Stimulated activated CD4-positive, alpha-beta T cell treated with anti-CD3 and anti-CD28 coated beads, Interleukin-1b, Interleukin-23, amount 100 ng/mL, for 1 hour (primary cell): ENCODE measurements at regions not wholly inside any gene's neighbourhood (a gene's known extent, or its start where the extent isn't known, plus 50 kb on each side); places are given as distances from the start of the nearest gene placed in this dataset.
A peak's percentile ranks its signal among the peaks of the same experiment; 100 is the strongest.
"Not testable (repeated sequence)": the region's sequence is repeated elsewhere in the genome, so short reads cannot be mapped to it uniquely, and the experiment has no call there.

Source experiments
- DNase-seq, 2 donors: peaks; one replicate each; pipeline ENCODE4 v3.0.0-alpha.2; 2020; ENCODE audit warnings: low read depth in 2 of 2

- not testable (repeated sequence) for DNase-seq
These were observed 174.3 kb upstream of the PLGLB2 start for GRCh38 chr2:87573386-87574192.

GRCh38 chr2:87574193-87575119, 173.4 kb upstream of the PLGLB2 start:
- DNase-seq, result not testable (repeated sequence)

- DNase-seq, result not testable (repeated sequence)
These were observed 172.7 kb upstream of the PLGLB2 start for GRCh38 chr2:87575138-87575537.

GRCh38 chr2:87577358-87577757, 170.5 kb upstream of the PLGLB2 start:
- DNase-seq, result not testable (repeated sequence)

- DNase-seq, result not testable (repeated sequence)
These were observed 165.7 kb upstream of the PLGLB2 start for GRCh38 chr2:87582152-87582551.

GRCh38 chr2:87582579-87582978, 165.3 kb upstream of the PLGLB2 start:
- not testable (repeated sequence) for DNase-seq

GRCh38 chr2:87583370-87583769, 164.5 kb upstream of the PLGLB2 start:
- DNase-seq, result not testable (repeated sequence)

GRCh38 chr2:87583803-87584202, 164.1 kb upstream of the PLGLB2 start:
- DNase-seq, result not testable (repeated sequence)

- not testable (repeated sequence) for DNase-seq
These were observed 163.5 kb upstream of the PLGLB2 start for GRCh38 chr2:87584268-87584906.

- DNase-seq, result not testable (repeated sequence)
These were observed 160.0 kb upstream of the PLGLB2 start for GRCh38 chr2:87587934-87588333.

- DNase-seq, result not testable (repeated sequence)
These were observed 154.9 kb upstream of the PLGLB2 start for GRCh38 chr2:87592974-87593373.

GRCh38 chr2:87593784-87594610, 153.9 kb upstream of the PLGLB2 start:
- DNase-seq, result peak in 1 of 2 donors; percentile 46

GRCh38 chr2:87594611-87594992, 153.3 kb upstream of the PLGLB2 start:
- DNase-seq, result not testable (repeated sequence)

- DNase-seq, result not testable (repeated sequence)
These were observed 152.9 kb upstream of the PLGLB2 start for GRCh38 chr2:87595017-87595416.

- not testable (repeated sequence) for DNase-seq
These were observed 146.9 kb upstream of the PLGLB2 start for GRCh38 chr2:87600961-87601360.

GRCh38 chr2:87602118-87602517, 145.8 kb upstream of the PLGLB2 start:
- DNase-seq, result not testable (repeated sequence)

- not testable (repeated sequence) for DNase-seq
These were observed 145.2 kb upstream of the PLGLB2 start for GRCh38 chr2:87602728-87603127.

- not testable (repeated sequence) for DNase-seq
These were observed 144.2 kb upstream of the PLGLB2 start for GRCh38 chr2:87603418-87604278.

GRCh38 chr2:87604279-87604818, 143.5 kb upstream of the PLGLB2 start:
- DNase-seq, result not testable (repeated sequence)

- DNase-seq, result not testable (repeated sequence)
These were observed 142.9 kb upstream of the PLGLB2 start for GRCh38 chr2:87604980-87605379.
